Chondrocyte (in vitro differentiated cells): ENCODE measurements at regions not wholly inside any gene's neighbourhood (a gene's known extent, or its start where the extent isn't known, plus 50 kb on each side); places are given as distances from the start of the nearest gene placed in this dataset.

ENCODE experiments used
- DNase-seq: peaks from one replicate; pipeline ENCODE4 v3.0.0; 2021; ENCODE audit warnings: mixed read lengths, low spot score
- H3K27ac Mint-ChIP-seq: one replicate; pipeline ENCODE4 v1.8.0; 2021; ENCODE audit warnings: mild to moderate bottlenecking, moderate library complexity, mixed read lengths; ENCODE audit not compliant: unreplicated experiment
- H3K27me3 Mint-ChIP-seq: 2 replicates; pipeline ENCODE4 v1.8.0; 2021; ENCODE audit warnings: low read depth, mixed read lengths
- H3K36me3 Mint-ChIP-seq: 2 replicates; pipeline ENCODE4 v1.8.0; 2021; ENCODE audit warnings: low read depth, mixed read lengths
- H3K4me1 Mint-ChIP-seq: 2 replicates; pipeline ENCODE4 v1.8.0; 2021; ENCODE audit warnings: low read depth, mild to moderate bottlenecking, mixed read lengths
- H3K4me3 Mint-ChIP-seq: one replicate; pipeline ENCODE4 v1.8.0; 2021; ENCODE audit warnings: mild to moderate bottlenecking, moderate library complexity, mixed read lengths; ENCODE audit not compliant: unreplicated experiment
- H3K9me3 Mint-ChIP-seq: 2 replicates; pipeline ENCODE4 v1.8.0; 2021; ENCODE audit warnings: low read depth, mixed read lengths
- TF ChIP-seq, protein P1 (sequence below): fragments of 200-600 bp; sonication (generic); IDR thresholded peaks from 2 replicates; pipeline ENCODE4 v1.5.0; 2021; ENCODE audit warnings: antibody characterized with exemption, mild to moderate bottlenecking, moderate library complexity

DNA sequence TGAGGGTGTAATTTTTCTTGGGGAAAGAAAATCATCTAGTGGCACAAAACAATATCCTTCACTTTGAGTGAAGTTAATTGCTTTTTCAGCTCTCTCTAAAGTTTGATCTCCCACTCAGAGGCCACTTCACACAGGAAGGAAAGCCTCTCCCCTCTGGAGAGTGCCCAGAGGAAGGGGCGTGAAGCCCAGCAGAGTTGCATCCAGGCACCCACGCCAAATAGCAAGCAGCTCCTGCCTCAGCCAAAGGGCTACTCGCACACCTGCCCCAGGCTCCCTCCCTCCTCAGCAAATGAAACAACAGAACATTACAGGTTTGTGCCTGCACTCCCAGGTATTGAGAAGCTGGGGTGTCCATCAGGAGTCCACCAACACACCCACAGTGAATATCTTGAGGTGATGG, 183.0 kb upstream of the RPL38 start:
- TF ChIP-seq, protein P1, sequence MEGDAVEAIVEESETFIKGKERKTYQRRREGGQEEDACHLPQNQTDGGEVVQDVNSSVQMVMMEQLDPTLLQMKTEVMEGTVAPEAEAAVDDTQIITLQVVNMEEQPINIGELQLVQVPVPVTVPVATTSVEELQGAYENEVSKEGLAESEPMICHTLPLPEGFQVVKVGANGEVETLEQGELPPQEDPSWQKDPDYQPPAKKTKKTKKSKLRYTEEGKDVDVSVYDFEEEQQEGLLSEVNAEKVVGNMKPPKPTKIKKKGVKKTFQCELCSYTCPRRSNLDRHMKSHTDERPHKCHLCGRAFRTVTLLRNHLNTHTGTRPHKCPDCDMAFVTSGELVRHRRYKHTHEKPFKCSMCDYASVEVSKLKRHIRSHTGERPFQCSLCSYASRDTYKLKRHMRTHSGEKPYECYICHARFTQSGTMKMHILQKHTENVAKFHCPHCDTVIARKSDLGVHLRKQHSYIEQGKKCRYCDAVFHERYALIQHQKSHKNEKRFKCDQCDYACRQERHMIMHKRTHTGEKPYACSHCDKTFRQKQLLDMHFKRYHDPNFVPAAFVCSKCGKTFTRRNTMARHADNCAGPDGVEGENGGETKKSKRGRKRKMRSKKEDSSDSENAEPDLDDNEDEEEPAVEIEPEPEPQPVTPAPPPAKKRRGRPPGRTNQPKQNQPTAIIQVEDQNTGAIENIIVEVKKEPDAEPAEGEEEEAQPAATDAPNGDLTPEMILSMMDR = no peak
- H3K4me1 Mint-ChIP-seq = peaks cover 6% of the 10 kb centered on the region
- peaks cover 36% of the 10 kb centered on the region for H3K27me3 Mint-ChIP-seq

DNA sequence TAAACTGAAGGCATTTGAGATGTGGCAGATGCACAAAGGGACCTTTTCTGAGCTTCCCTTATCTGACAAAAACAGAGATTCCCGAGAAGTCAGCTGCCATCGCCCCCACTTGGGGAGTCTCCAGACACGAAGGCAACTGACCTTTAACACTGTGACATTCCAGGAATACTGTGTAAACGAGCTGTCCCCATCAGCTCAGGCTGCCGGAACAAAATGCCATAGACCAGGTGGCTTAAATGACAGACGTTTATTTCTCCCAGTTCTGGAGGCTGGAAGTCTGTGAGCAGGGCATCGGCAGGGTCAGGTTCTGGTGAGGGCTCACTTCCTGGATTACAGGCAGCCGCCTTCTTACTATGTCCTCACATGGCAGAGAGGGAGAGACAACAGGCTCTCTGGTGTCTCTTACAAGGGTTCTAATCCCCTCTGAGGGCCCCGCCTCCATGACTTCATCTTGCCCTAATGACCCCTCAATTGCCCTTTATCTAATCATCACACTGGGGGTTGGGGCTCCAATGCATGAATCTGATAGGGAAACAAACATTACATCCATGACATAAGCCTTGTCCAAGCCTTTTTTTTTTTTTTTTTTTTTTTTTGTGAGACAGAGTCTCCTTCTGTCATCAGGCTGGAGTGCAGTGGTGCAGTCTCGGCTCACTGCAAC, 178.5 kb upstream of the RPL38 start:
- Mint-ChIP-seq H3K4me1 (peaks cover 6% of the 10 kb centered on the region), H3K36me3 (no peaks in the 10 kb centered on the region), H3K27me3 (peaks cover 12% of the 10 kb centered on the region), H3K9me3 (no peaks in the 10 kb centered on the region), H3K27ac (no peak overlapping the region), H3K4me3 (no peak overlapping the region)
- no peak for DNase-seq
- TF ChIP-seq, protein P1 = no peak

More for the DNA sequence above, 183.0 kb upstream of the RPL38 start:
- peaks cover 1% of the 10 kb centered on the region for H3K36me3 Mint-ChIP-seq
- no peak for DNase-seq
- H3K27ac Mint-ChIP-seq = no peak overlapping the region
- no peaks in the 10 kb centered on the region for H3K9me3 Mint-ChIP-seq
- no peak overlapping the region for H3K4me3 Mint-ChIP-seq

DNA sequence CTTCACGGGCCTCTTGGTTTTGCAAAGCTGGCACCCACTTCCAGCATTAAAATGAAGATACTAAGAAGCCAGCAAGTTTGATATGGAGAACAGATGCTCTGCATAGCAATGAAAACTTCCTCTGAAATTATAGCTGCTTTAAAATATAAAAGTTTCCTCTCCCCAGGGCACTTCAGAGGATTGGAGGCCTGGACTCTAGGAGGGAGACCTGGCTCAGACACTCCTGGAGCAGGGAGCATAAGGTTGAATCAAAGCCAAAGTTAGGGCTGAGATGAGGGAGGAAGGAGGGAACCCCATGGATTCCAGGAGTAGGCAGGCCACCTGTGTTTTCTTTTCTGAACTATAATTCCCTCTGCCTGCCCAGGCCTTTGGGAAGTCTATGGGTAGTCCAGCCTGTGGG, 176.0 kb upstream of the RPL38 start:
- Mint-ChIP-seq H3K4me1 (peaks cover 6% of the 10 kb centered on the region), H3K27me3 (peaks cover 33% of the 10 kb centered on the region), H3K9me3 (no peaks in the 10 kb centered on the region), H3K36me3 (no peaks in the 10 kb centered on the region), H3K4me3 (no peak overlapping the region), H3K27ac (no peak overlapping the region)
- TF ChIP-seq, protein P1 = no peak
- DNase-seq = no peak

DNA sequence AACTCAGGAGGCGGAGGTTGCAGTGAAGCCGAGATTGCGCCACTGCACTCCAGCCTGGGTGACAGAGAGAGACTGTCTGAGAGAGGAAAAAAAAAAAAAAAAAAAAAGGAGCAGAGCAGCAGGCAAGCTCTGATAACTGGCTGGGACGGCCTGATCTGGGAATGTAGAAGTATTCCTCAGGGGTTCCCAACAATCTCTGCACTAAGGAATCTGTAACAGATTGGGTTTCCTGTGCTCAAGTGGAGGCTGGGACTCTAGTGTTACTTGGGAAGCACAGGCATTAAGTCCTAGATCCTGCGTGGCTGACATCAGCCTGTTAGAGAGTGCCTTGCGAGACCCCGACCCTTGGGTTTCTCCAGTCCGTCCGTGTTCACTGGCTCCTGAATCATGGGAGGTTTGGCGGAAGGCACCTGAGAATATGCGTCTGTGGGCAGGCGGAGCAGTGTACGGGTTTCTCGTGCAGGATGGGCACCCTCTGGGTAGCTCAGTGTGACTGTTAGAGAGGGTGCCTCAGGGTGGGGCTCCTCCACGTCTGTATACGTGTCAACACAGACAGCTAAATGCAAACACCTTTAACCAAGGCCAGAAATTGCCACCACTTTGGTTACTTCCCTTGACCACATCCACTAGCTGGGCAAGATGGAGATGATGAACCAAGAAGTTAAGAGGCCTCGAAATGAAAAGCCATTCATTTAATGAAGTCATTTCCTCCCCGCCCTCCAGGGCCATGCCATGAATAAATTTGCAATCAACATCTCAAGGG, 174.9 kb upstream of the RPL38 start:
- H3K4me3 Mint-ChIP-seq = no peak overlapping the region
- H3K36me3 Mint-ChIP-seq = no peaks in the 10 kb centered on the region
- H3K4me1 Mint-ChIP-seq = peaks cover 6% of the 10 kb centered on the region
- DNase-seq = no peak
- TF ChIP-seq, protein P1 = no peak
- peaks cover 41% of the 10 kb centered on the region for H3K27me3 Mint-ChIP-seq
- H3K27ac Mint-ChIP-seq = no peak overlapping the region
- H3K9me3 Mint-ChIP-seq = no peaks in the 10 kb centered on the region

DNA sequence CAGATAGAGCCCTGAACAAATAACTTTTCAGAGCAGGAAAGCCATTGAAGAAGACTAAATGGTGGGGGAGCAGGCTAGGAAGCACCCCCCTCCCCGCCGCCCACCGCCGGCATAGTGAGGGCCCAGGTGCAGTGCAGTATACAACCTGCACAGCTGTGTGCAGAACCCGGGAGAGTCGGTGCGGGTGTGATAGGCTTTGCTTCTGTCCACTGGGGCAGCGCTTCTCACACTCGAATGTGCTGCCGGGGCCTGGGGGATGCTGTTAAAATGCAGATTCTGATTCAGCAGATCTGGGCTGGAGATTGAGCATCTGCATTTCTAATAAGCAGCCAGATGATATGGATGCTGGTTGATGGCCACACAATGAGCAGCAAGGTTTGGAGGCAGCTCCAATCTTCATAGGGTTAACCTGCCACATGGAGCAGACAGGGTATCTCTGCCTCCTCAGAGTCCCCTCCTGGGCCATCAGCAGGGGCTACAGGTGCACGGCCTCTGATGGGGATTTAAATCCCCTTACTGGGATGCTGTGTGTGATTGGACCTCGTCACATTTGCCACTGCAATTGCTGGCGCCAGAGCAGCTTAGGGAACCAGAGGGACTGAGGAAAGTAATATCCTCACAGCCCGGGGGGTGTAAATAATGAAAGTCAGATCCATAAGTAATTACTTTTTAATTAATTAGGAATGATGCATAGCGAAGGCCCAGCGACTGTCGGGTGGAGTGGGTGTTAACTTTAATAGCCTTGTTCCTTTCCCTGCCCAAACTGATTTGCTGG, 172.0 kb upstream of the RPL38 start:
- H3K4me3 Mint-ChIP-seq = no peak overlapping the region
- peaks cover 45% of the 10 kb centered on the region for H3K27me3 Mint-ChIP-seq
- no peaks in the 10 kb centered on the region for H3K36me3 Mint-ChIP-seq
- no peaks in the 10 kb centered on the region for H3K4me1 Mint-ChIP-seq
- H3K9me3 Mint-ChIP-seq = no peaks in the 10 kb centered on the region
- no peak for DNase-seq
- H3K27ac Mint-ChIP-seq = no peak overlapping the region
- TF ChIP-seq, protein P1 = no peak
